GM19397 (cell line): ENCODE measurements at regions not wholly inside any gene's neighbourhood (a gene's known extent, or its start where the extent isn't known, plus 50 kb on each side); places are given as distances from the start of the nearest gene placed in this dataset.

Source experiments
- ATAC-seq: cut with Tn5 transposase; IDR thresholded peaks from one replicate; pipeline ENCODE4 v1.9.1; 2021; ENCODE audit warnings: mild to moderate bottlenecking, moderate library complexity; ENCODE audit not compliant: unreplicated experiment

- no peak for ATAC-seq
Observed at GRCh38 chr4:81898862-81899504, 427.3 kb upstream of the RASGEF1B start.

GRCh38 chr4:81896936-81897335, 425.2 kb upstream of the RASGEF1B start:
- ATAC-seq: no peak

GRCh38 chr4:81891005-81891996, 419.6 kb upstream of the RASGEF1B start:
- no peak for ATAC-seq

- no peak for ATAC-seq
Observed at GRCh38 chr4:81884986-81885385, 413.3 kb upstream of the RASGEF1B start.

DNA sequence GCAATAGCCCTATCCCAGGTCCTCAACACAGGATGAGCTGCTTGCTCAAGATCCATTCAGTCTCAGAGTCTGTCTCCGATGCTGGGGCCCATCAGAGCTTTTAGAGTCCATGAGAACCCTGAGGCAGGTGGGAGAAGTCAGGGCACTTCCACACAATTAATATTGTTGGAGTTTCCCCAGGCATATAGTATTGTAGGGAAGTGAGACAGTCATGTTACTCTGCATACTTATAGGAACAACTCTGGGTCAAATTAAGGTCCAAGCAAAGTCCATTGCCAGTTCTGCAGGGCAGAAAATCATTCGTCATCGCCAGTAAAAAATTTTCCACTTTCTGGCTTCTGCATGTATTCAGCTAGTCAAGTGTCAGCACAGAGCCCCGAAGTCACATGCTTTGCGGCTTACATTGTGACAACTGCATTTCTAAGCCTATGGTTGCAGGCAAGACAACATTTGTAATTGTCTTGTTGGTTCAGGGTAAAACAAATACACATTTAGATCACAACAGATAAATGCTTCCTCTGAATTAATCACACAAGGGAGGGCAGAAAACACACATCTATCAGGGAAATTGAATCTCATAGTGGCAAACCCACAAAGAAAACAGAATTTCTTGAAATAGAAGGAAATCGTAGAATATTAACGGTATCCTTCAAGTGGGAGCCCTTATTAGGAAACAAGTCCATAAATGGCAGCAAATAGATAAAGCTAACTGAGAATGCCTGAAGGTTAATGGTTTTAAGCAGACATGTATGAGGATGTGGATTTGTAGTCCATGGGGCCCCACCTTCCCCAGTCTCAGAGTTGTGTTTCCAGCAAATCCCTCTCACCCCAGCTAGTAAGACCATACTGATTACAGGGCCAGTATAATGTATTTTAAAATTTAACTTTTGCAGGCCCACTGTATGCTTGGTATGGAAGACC, 412.1 kb upstream of the RASGEF1B start:
- ATAC-seq: no peak

DNA sequence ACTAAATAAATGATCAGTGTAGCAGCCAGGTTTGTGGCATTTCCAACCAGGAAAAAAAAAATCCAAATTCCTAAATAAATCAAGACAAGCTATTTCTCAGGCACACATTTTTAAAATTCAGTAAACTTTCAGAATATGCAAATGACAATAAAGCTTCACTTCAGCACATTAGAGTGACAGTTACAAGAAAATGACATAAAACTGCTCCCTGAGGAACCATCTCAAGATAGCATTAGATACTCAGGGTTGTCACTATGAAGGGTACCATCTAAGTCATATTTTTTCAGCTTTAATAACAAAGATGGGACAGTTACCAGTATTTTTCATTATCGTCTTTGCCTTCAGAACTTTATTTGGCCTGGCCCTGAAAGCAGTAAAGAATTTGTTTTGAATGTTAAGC, 411.3 kb upstream of the RASGEF1B start:
- no peak for ATAC-seq

DNA sequence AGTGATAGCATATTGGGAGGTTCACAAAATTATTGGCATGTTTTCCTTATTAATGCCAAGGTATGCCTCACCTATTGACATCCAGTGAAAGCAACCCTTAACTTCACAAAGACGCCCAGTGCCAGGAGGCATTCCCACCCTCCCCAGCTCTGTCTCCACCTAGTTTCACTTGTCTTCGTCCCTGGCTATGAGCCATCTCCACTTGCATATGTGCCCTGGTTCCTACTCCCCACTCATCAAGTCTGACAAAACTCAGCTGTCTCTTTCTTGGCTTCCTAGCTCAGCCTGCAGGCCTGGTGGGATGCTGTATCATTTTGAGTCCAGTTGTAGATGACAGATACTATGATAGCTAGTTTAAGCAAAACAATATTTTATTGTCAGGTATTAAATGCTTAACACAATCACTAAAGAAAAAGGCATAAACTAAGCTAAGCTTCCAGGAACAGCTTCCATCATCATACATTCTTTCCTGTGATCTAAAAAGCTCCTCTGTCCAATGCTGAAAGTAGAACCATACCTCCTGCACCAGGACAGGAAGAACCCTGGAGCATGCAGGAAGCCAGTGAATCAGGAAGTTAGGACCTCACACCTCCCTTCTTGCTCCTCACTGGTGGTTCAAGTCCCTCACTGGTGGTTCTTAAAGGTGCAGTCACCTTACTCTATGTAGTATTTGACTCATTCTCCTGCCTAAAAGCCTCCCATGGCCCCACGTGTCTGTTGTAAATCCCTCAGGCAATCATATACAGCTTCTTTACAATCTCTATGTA, 410.3 kb upstream of the RASGEF1B start:
- ATAC-seq: no peak

DNA sequence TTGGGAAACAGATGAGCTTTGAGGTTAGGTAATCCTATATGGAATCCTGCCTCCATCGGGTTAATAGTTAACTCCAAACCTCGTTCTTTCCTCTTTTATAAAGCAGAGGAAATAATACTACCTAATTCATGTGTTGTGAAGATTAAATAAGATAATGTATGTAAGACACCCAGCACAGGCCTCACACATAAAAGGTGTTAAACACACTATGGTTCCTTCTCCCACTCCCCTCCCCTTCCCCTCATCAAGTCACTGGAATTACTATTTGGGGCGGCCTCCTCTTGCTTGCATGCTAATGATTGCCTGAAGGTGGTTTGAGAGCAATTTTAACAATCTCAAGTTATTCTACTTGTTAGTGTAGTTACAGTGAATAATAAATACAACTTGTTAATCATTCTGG, 404.4 kb upstream of the RASGEF1B start:
- ATAC-seq: no peak

GRCh38 chr4:81874661-81875515, 403.2 kb upstream of the RASGEF1B start:
- no peak for ATAC-seq

DNA sequence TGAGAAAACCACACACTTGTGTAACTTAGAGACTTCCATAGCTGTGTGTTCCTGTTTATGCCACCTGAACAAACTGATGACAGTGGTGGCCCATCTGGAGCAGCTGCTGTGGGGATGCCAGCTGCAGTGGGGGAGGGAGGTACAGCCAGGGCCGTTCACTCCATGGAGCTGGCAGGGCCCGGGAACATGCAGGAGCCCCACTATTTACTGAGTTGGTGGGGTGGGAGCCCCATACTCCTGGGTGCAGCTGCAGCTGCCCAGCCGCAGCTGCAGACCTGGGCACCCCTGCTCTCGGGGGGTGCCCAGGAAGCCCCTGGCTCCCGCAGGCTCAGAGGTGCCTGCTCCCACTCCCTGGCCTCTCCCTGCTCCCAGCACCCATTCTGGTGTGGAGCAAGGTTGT, 398.6 kb upstream of the RASGEF1B start:
- ATAC-seq: no peak

GRCh38 chr4:81860111-81860510, 388.4 kb upstream of the RASGEF1B start:
- no peak for ATAC-seq

- no peak for ATAC-seq
Observed at GRCh38 chr4:81854406-81854805, 382.7 kb upstream of the RASGEF1B start.

DNA sequence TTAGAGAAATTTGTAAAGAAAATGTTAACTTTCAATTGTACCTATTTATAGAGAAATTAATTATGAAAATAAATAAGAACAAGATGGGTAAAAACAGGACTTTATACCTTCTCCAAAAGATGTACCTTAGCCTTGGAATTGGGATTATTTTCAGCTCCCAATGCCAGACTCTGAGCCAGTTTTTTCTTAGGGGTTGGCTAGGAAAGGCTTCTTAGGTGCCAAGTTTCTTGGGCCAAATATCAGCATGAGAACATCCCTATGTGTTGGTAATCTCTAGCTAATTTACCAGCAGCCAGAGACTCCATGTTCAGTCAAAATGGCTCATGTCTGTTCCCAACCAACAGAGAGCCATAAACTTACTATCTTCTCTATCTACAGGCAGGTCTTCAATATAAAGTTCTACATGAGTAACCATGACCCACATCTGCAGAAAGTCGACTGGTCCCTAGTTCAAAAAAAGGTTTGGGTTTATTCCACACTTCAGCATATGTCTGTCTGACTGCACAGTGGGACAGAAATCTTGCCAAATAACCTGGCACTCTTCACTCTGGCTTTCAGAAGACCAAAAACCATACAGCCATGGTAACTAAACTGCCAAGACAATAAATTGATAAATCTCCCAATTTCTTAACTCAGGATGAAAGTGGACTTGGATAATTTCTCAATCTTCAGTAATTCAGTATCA, 380.5 kb upstream of the RASGEF1B start:
- ATAC-seq: no peak

DNA sequence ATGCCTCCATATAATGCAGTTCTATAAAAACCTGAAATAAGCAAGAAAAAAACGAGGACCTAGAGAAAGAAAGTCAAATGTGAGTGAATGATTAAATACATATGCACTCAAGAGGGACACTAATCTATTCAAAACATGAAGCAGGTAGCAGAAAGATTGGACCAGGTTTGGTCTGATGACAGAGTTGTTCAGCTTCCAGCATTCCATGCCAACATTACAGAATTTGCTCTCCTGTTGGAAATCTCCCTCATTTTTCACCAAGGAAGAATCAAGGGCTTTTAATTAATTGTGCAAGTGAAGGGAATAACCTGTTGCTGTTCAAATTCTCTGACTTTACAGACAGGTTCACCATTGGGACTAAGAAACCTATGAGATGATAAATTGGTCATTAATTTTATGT, 379.0 kb upstream of the RASGEF1B start:
- no peak for ATAC-seq

- ATAC-seq: no peak
Observed at GRCh38 chr4:81845761-81846160, 374.1 kb upstream of the RASGEF1B start.

GRCh38 chr4:81845273-81845672, 373.6 kb upstream of the RASGEF1B start:
- no peak for ATAC-seq

GRCh38 chr4:81844717-81845116, 373.0 kb upstream of the RASGEF1B start:
- ATAC-seq: peak; percentile 81

GRCh38 chr4:81839347-81840042, 367.8 kb upstream of the RASGEF1B start:
- peak; percentile 55 for ATAC-seq
